Caco-2 (cell line): ENCODE measurements at regions not wholly inside any gene's neighbourhood (a gene's known extent, or its start where the extent isn't known, plus 50 kb on each side); places are given as distances from the start of the nearest gene placed in this dataset.
A peak's percentile ranks its signal among the peaks of the same experiment; 100 is the strongest.

Experiments
- BruUV-seq: library from RNA; stranded (reverse); fragments of 400-500 nt; replicated peaks from 2 replicates; lab custom pipeline; 2021; lab: Mats Ljungman, UMichigan
- CTCF ChIA-PET: fragments of 300-600 bp; sonication (Branson Sonifier 250); formaldehyde crosslinking; loops from one replicate; lab custom pipeline; 2022; ENCODE audit warnings: antibody characterized with exemption; lab: Charles Lee
- POLR2A ChIA-PET: fragments of 300-600 bp; sonication (Branson Sonifier 250); formaldehyde crosslinking; loops from one replicate; lab custom pipeline; 2022; ENCODE audit warnings: antibody characterized with exemption; lab: Charles Lee
- DNase-seq, 2 experiments: peaks; one replicate each; pipeline versions ENCODE4 v3.0.0 to v3.0.0-alpha.2; 2020 to 2022
- H3K27me3 ChIP-seq: replicated peaks from 2 replicates; pipeline ENCODE4 v1.6.0; 2011; ENCODE audit warnings: low read length; ENCODE audit not compliant: control insufficient read depth, insufficient read depth
- H3K36me3 ChIP-seq: 2 replicates; pipeline ENCODE4 v1.5.1; 2011; ENCODE audit warnings: low read length; ENCODE audit not compliant: control insufficient read depth, insufficient read depth
- H3K4me1 ChIP-seq: fragments of 250-450 bp; sonication (Bioruptor Pico); 2 replicates; pipeline ENCODE4 v1.5.1; 2020; ENCODE audit warnings: mild to moderate bottlenecking
- H3K4me3 ChIP-seq: 2 replicates; pipeline ENCODE4 v1.5.1; 2011; ENCODE audit warnings: low read depth, mild to moderate bottlenecking, control low read depth, low read length
- H3K9me3 ChIP-seq: fragments of 250-450 bp; sonication (Bioruptor Pico); 2 replicates; pipeline ENCODE4 v1.5.1; 2020; ENCODE audit warnings: mild to moderate bottlenecking, moderate library complexity
- H3K27ac Mint-ChIP-seq: one replicate; pipeline ENCODE4 v1.8.0; 2022; ENCODE audit warnings: mixed read lengths; ENCODE audit not compliant: unreplicated experiment
- H3K27me3 Mint-ChIP-seq: one replicate; pipeline ENCODE4 v1.8.0; 2022; ENCODE audit warnings: mixed read lengths; ENCODE audit not compliant: insufficient read depth, unreplicated experiment
- H3K36me3 Mint-ChIP-seq: one replicate; pipeline ENCODE4 v1.8.0; 2022; ENCODE audit warnings: mild to moderate bottlenecking, mixed read lengths; ENCODE audit not compliant: insufficient read depth, unreplicated experiment
- H3K4me1 Mint-ChIP-seq: one replicate; pipeline ENCODE4 v1.8.0; 2022; ENCODE audit warnings: low read depth, mixed read lengths; ENCODE audit not compliant: unreplicated experiment
- H3K4me3 Mint-ChIP-seq: one replicate; pipeline ENCODE4 v1.8.0; 2022; ENCODE audit warnings: mild to moderate bottlenecking, moderate library complexity, mixed read lengths; ENCODE audit not compliant: unreplicated experiment
- H3K9me3 Mint-ChIP-seq: one replicate; pipeline ENCODE4 v1.8.0; 2022; ENCODE audit warnings: mixed read lengths; ENCODE audit not compliant: unreplicated experiment
- intact Hi-C: fragments of 100-400 bp; cut with micrococcal nuclease; formaldehyde crosslinking; loops from one replicate; pipeline ENCODE4 v1.10.0; 2022; ENCODE audit not compliant: unreplicated experiment
- TF ChIP-seq, protein P1 (sequence below), 2 experiments: fragments of 200-600 bp in 1 of 2; IDR thresholded peaks; 1 replicate in 1 of 2; 2 replicates in 1 of 2; pipeline versions ENCODE4 v1.5.1 to v1.8.0; 2011 to 2022; ENCODE audit warnings: antibody characterized with exemption in 1 of 2, control low read depth in 1 of 2, inconsistent platforms in 1 of 2, low read depth in 1 of 2, low read length in 1 of 2, mild to moderate bottlenecking in 1 of 2, moderate library complexity in 1 of 2; ENCODE audit not compliant: insufficient read depth in 1 of 2, severe bottlenecking in 1 of 2, unreplicated experiment in 1 of 2

DNA sequence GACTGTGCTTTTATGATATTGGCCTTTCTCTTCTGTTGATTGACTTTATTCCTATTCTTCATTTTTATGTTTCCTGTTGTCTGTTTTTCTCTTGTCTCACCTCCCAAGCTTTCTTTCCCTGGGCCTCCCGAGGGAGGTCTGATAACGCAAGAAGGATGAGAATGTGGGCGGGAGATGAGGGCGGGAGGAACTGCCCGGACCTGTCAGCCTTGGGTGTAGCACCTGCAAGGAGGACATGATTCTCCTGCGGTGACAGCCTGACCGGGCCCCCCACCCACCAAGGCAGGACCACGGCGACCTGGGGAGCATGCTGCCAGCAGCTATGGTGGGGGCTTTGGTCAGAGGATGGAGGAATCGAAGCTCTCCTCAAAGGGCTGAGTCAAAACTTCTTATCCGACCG is 86.9 kb downstream of the PLEKHG1 start:
- Mint-ChIP-seq H3K9me3 (no peaks in the 10 kb centered on the region), H3K36me3 (peaks cover 14% of the 10 kb centered on the region), H3K4me1 (peaks cover 20% of the 10 kb centered on the region), H3K4me3 (peak overlapping the region; percentile 75), H3K27ac (peak overlapping the region; percentile 79), H3K27me3 (no peaks in the 10 kb centered on the region)
- peak; percentile 76 to 83 for DNase-seq
- intact Hi-C loops, result loop anchor here (1.0 to 2.0 kb wide), 5 partner anchors 35 to 268 kb away; no protein-coding TSS in a partner anchor
- no peaks in the 10 kb centered on the region for H3K36me3 ChIP-seq
- no TSS peak for BruUV-seq
- H3K4me3 ChIP-seq, result peak overlapping the region; percentile 33
- CTCF ChIA-PET, result interaction anchor here (0.6 to 3.5 kb wide), 17 partner anchors 10 to 269 kb away, joined by 3 to 33 read pairs (median 5); no protein-coding TSS in a partner anchor
- H3K27me3 ChIP-seq, result no peaks in the 10 kb centered on the region
- TF ChIP-seq, protein P1, sequence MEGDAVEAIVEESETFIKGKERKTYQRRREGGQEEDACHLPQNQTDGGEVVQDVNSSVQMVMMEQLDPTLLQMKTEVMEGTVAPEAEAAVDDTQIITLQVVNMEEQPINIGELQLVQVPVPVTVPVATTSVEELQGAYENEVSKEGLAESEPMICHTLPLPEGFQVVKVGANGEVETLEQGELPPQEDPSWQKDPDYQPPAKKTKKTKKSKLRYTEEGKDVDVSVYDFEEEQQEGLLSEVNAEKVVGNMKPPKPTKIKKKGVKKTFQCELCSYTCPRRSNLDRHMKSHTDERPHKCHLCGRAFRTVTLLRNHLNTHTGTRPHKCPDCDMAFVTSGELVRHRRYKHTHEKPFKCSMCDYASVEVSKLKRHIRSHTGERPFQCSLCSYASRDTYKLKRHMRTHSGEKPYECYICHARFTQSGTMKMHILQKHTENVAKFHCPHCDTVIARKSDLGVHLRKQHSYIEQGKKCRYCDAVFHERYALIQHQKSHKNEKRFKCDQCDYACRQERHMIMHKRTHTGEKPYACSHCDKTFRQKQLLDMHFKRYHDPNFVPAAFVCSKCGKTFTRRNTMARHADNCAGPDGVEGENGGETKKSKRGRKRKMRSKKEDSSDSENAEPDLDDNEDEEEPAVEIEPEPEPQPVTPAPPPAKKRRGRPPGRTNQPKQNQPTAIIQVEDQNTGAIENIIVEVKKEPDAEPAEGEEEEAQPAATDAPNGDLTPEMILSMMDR (IDR thresholded peaks at IDR 0.05; ENCODE audit: insufficient read depth in 1 of 2, low read depth in 1 of 2, low read length in 1 of 2, severe bottlenecking in 1 of 2, unreplicated experiment in 1 of 2), result no peak
- POLR2A ChIA-PET, result interaction anchor here (0.6 to 2.2 kb wide), 6 partner anchors 9 to 310 kb away, joined by 3 to 12 read pairs (median 5); no protein-coding TSS in a partner anchor
- H3K4me1 ChIP-seq, result peaks cover 35% of the 10 kb centered on the region
- H3K9me3 ChIP-seq, result 0 out of 2 replicates have a peak, but pooled peaks cover 3% of the 10 kb centered on the region

DNA sequence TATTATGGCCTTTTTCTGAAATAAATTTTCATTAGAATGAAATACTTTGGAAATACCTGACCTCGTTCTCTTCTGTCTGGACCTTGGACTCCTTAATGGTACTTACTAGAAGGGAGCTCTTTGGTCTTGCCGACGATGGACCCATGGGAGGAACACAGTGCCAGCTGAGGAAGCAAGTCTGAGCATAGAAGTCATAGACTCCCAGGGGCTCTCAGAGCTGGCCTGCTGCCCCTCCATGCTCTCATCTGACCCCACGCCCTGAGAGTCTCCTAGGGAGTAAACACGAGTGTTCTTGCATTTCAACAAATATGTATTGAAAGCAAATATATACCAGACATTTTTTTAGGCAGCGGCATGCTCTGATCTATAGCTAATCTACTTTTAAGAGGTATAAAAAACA is 87.8 kb downstream of the PLEKHG1 start:
- POLR2A ChIA-PET, result interaction anchor here (0.6 to 2.2 kb wide), 4 partner anchors 8 to 319 kb away, joined by 3 to 10 read pairs (median 6); no protein-coding TSS in a partner anchor
- CTCF ChIA-PET, result interaction anchor here (0.6 to 3.5 kb wide), 10 partner anchors 8 to 270 kb away, joined by 3 to 33 read pairs (median 6); no protein-coding TSS in a partner anchor
- H3K4me3 Mint-ChIP-seq, result peak overlapping the region; percentile 75

DNA sequence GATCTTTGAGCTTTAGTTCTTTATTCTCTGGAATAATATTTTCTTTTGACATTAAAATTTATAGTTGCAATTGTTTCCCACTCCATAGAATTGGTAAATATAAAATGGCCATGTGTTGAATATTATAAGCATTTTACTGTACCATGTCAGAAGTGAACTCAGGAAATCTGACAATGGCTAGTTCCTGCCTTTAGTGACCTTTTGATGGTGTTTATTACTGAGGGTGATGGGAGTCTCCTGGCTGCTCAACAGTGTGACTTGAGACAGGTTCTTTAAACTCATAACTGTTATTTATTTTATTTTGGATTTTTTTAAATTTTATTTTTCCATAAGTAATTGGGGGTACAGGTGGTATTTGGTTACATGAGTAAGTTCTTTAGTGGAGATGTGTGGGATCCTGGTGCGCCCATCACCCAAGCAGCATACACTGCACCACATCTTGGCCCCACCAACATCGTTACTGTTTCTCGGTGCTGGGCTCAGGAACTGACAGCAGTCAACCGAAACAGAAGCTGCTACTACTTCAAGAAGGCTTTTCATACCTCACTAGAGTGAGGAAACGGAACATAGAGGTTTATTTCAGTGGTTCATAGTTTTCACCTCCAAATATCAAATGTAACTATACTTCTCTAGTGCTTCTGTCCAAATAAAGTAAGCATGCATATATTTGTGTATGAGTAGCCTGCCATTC is 90.4 kb downstream of the PLEKHG1 start:
- TF ChIP-seq, protein P1 (IDR thresholded peaks at IDR 0.05; ENCODE audit: insufficient read depth in 1 of 2, low read depth in 1 of 2, low read length in 1 of 2, severe bottlenecking in 1 of 2, unreplicated experiment in 1 of 2), result no peak
- intact Hi-C loops, result no loop called here
- no TSS peak for BruUV-seq
- H3K9me3 Mint-ChIP-seq, result no peaks in the 10 kb centered on the region
- no peak for DNase-seq
- H3K27me3 ChIP-seq, result no peaks in the 10 kb centered on the region
- no peak overlapping the region for H3K4me3 Mint-ChIP-seq
- H3K36me3 Mint-ChIP-seq, result peaks cover 21% of the 10 kb centered on the region
- no peaks in the 10 kb centered on the region for H3K36me3 ChIP-seq
- CTCF ChIA-PET, result interaction anchor here (0.6 kb wide), 1 partner anchor 80 kb away, joined by 5 read pairs; no protein-coding TSS in a partner anchor
- H3K4me1 Mint-ChIP-seq, result peaks cover 30% of the 10 kb centered on the region
- H3K4me3 ChIP-seq, result no peak overlapping the region
- no peak overlapping the region for H3K27ac Mint-ChIP-seq
- 0 out of 2 replicates have a peak, but pooled peaks cover 3% of the 10 kb centered on the region for H3K9me3 ChIP-seq
- H3K27me3 Mint-ChIP-seq, result no peaks in the 10 kb centered on the region
- POLR2A ChIA-PET, result no interaction called here
- peaks cover 53% of the 10 kb centered on the region for H3K4me1 ChIP-seq

More for the DNA sequence above, 87.8 kb downstream of the PLEKHG1 start:
- H3K27me3 ChIP-seq, result no peaks in the 10 kb centered on the region
- H3K36me3 ChIP-seq, result no peaks in the 10 kb centered on the region
- peaks cover 20% of the 10 kb centered on the region for H3K4me1 Mint-ChIP-seq
- H3K27me3 Mint-ChIP-seq, result no peaks in the 10 kb centered on the region
- intact Hi-C loops, result loop anchor here (1.0 to 2.0 kb wide), 5 partner anchors 19 to 87 kb away; no protein-coding TSS in a partner anchor
- H3K4me3 ChIP-seq, result no peak overlapping the region
- H3K27ac Mint-ChIP-seq, result peak overlapping the region; percentile 88
- BruUV-seq, result no TSS peak
- TF ChIP-seq, protein P1 (IDR thresholded peaks at IDR 0.05; ENCODE audit: insufficient read depth in 1 of 2, low read depth in 1 of 2, low read length in 1 of 2, severe bottlenecking in 1 of 2, unreplicated experiment in 1 of 2), result no peak
- no peaks in the 10 kb centered on the region for H3K9me3 Mint-ChIP-seq
- peaks cover 14% of the 10 kb centered on the region for H3K36me3 Mint-ChIP-seq
- H3K9me3 ChIP-seq, result 0 out of 2 replicates have a peak, but pooled peaks cover 3% of the 10 kb centered on the region
- peak; percentile 82 to 88 for DNase-seq
- peaks cover 37% of the 10 kb centered on the region for H3K4me1 ChIP-seq
